Stomach (tissue), 8 donors: ENCODE measurements at regions not wholly inside any gene's neighbourhood (a gene's known extent, or its start where the extent isn't known, plus 50 kb on each side); places are given as distances from the start of the nearest gene placed in this dataset.
"Not testable (repeated sequence)": the region's sequence is repeated elsewhere in the genome, so short reads cannot be mapped to it uniquely, and the experiment has no call there.

Experiments used
- DNase-seq, 2 donors: peaks; one replicate each; pipeline versions ENCODE4 v3.0.0 to v3.0.0-alpha.2; 2013 to 2019
- H3K27ac ChIP-seq, 5 donors: fragments of 200-600 bp in 4 of 5; sonication (generic) in 4 of 5; one replicate each; pipeline ENCODE4 v1.5.1; 2013 to 2019; ENCODE audit warnings: mild to moderate bottlenecking in 1 of 5, moderate library complexity in 1 of 5
- H3K27me3 ChIP-seq, 3 donors: fragments of 200-600 bp; sonication (generic); one replicate each; pipeline ENCODE4 v1.5.1; 2017 to 2019; ENCODE audit warnings: mixed run types in 1 of 3
- H3K36me3 ChIP-seq, 4 donors: fragments of 200-600 bp; sonication (generic); 1 replicate in 3 of 4; 2 replicates in 1 of 4; pipeline ENCODE4 v1.5.1; 2016 to 2019
- H3K4me1 ChIP-seq, 4 donors: fragments of 200-600 bp; sonication (generic); one replicate each; pipeline ENCODE4 v1.5.1; 2016 to 2019
- H3K4me3 ChIP-seq, 4 donors: fragments of 200-600 bp; sonication (generic) in 3 of 4; one replicate each; pipeline ENCODE4 v1.5.1; 2016 to 2019; ENCODE audit warnings: mild to moderate bottlenecking in 1 of 4
- H3K9me3 ChIP-seq, 4 donors: fragments of 200-600 bp; sonication (generic); one replicate each; pipeline ENCODE4 v1.5.1; 2016 to 2019
- CTCF ChIP-seq, 7 experiments: fragments of 450-650 bp in 4 of 7; fragments of 200-600 bp in 3 of 7; sonication (generic) in 3 of 7; IDR thresholded peaks; one replicate each; pipeline ENCODE4 v1.5.1; 2016 to 2019; ENCODE audit warnings: antibody characterized with exemption in 7 of 7, control low read depth in 2 of 7, mild to moderate bottlenecking in 1 of 7
- EP300 ChIP-seq: sonication (generic); formaldehyde crosslinking; IDR thresholded peaks from one replicate; pipeline ENCODE4 v1.6.1; 2017; ENCODE audit warnings: antibody characterized with exemption
- POLR2A ChIP-seq, 4 donors: fragments of 450-650 bp; IDR thresholded peaks; one replicate each; pipeline ENCODE4 v1.6.1; 2016; ENCODE audit warnings: antibody characterized with exemption in 4 of 4, control low read depth in 2 of 4, mild to moderate bottlenecking in 1 of 4, moderate library complexity in 1 of 4
- POLR2AphosphoS5 ChIP-seq, 3 donors: sonication (generic); formaldehyde crosslinking; IDR thresholded peaks; one replicate each; pipeline ENCODE4 v1.6.1; 2016; ENCODE audit warnings: antibody characterized with exemption in 3 of 3
- WGBS, 5 donors: extraction: QIAGEN DNeasy Blood & Tissue Kit in 3 of 5; methylation state at CpG; one replicate each; pipeline versions ENCODE4 v1.1.5 to v1.1.7; 2013 to 2018; 5-methylcytosine and 5-hydroxymethylcytosine counted together
- intact Hi-C: fragments of 100-400 bp; cut with DNase I; formaldehyde crosslinking; loops from one replicate; pipeline ENCODE4 v1.15.1; 2023; ENCODE audit warnings: low total_unique reads
- donor health status: healthy with polysubstance abuse.
- donor health status: Bipolar disorder and iron deficiency.
- donor health status: healthy.

GRCh38 chr9:22214497-22215031 is 205.5 kb upstream of the CDKN2B start:
- no peaks in the 10 kb centered on the region for H3K36me3 ChIP-seq
- peak in 1 of 2 donors; percentile 38 for DNase-seq
- no peak overlapping the region for H3K4me3 ChIP-seq
- WGBS, 5 donors = 15 to 41% (median 31%) methylated on average over 2 of the region's 2 CpGs
- H3K9me3 ChIP-seq = no peaks in the 10 kb centered on the region
- intact Hi-C loops = no loop called here
- no peak overlapping the region for H3K27ac ChIP-seq
- H3K27me3 ChIP-seq = no peaks in the 10 kb centered on the region
- no peaks in the 10 kb centered on the region for H3K4me1 ChIP-seq
- TF ChIP-seq CTCF (IDR thresholded peaks at IDR 0.05) (no peak), EP300 (no peak), POLR2AphosphoS5 (IDR thresholded peaks at IDR 0.05) (no peak), POLR2A (IDR thresholded peaks at IDR 0.05) (no peak)

- Histone ChIP-seq H3K27me3 (no peaks in the 10 kb centered on the region), H3K27ac (no peak overlapping the region), H3K9me3 (no peaks in the 10 kb centered on the region), H3K36me3 (no peaks in the 10 kb centered on the region), H3K4me3 (no peak overlapping the region), H3K4me1 (no peaks in the 10 kb centered on the region)
- no peak for DNase-seq
- intact Hi-C loops = no loop called here
- WGBS, 5 donors = 58 to 81% (median 70%) methylated on average over 3 of the region's 3 CpGs
- TF ChIP-seq POLR2A (IDR thresholded peaks at IDR 0.05) = no peak
- TF ChIP-seq POLR2AphosphoS5 (IDR thresholded peaks at IDR 0.05) = no peak
- TF ChIP-seq CTCF (IDR thresholded peaks at IDR 0.05) = no peak
- no peak for TF ChIP-seq EP300
These were observed 206.4 kb upstream of the CDKN2B start for GRCh38 chr9:22215521-22215920.

- WGBS, 5 donors = 75 to 93% (median 87%) methylated on average over 6 to 8 of the region's 8 CpGs
These were observed 207.6 kb upstream of the CDKN2B start for GRCh38 chr9:22216730-22217172.

GRCh38 chr9:22217254-22217653 is 208.1 kb upstream of the CDKN2B start:
- DNase-seq = no peak
- Histone ChIP-seq H3K4me3 (no peak overlapping the region), H3K9me3 (no peaks in the 10 kb centered on the region), H3K4me1 (no peaks in the 10 kb centered on the region), H3K27me3 (no peaks in the 10 kb centered on the region), H3K27ac (no peak overlapping the region), H3K36me3 (no peaks in the 10 kb centered on the region)
- no peak for TF ChIP-seq POLR2AphosphoS5 (IDR thresholded peaks at IDR 0.05)
- TF ChIP-seq CTCF (IDR thresholded peaks at IDR 0.05) = no peak
- TF ChIP-seq EP300 = no peak
- TF ChIP-seq POLR2A (IDR thresholded peaks at IDR 0.05) = no peak
- intact Hi-C loops = no loop called here
- 88 to 94% (median 90%) methylated on average over 2 of the region's 2 CpGs for WGBS, 5 donors

More at GRCh38 chr9:22216730-22217172, 207.6 kb upstream of the CDKN2B start:
- Histone ChIP-seq H3K36me3 (no peaks in the 10 kb centered on the region), H3K4me1 (no peaks in the 10 kb centered on the region), H3K27me3 (no peaks in the 10 kb centered on the region), H3K4me3 (no peak overlapping the region), H3K9me3 (no peaks in the 10 kb centered on the region), H3K27ac (no peak overlapping the region)
- intact Hi-C loops = no loop called here
- no peak for DNase-seq
- no peak for TF ChIP-seq CTCF (IDR thresholded peaks at IDR 0.05)
- no peak for TF ChIP-seq POLR2A (IDR thresholded peaks at IDR 0.05)
- TF ChIP-seq POLR2AphosphoS5 (IDR thresholded peaks at IDR 0.05) = no peak
- no peak for TF ChIP-seq EP300

- H3K4me1 ChIP-seq, H3K27me3 ChIP-seq, H3K27ac ChIP-seq, H3K4me3 ChIP-seq, DNase-seq, intact Hi-C loops, H3K36me3 ChIP-seq: not testable (repeated sequence)
- peaks cover 0 to 18% (median 9%) of the 10 kb centered on the region in 4 donors for H3K9me3 ChIP-seq
- 78 to 90% (median 88%) methylated on average over 8 to 9 of the region's 9 CpGs for WGBS, 5 donors
These were observed 216.8 kb upstream of the CDKN2B start for GRCh38 chr9:22225856-22226255.
